Smooth muscle cell (in vitro differentiated cells): ENCODE measurements at regions not wholly inside any gene's neighbourhood (a gene's known extent, or its start where the extent isn't known, plus 50 kb on each side); places are given as distances from the start of the nearest gene placed in this dataset.

Experiments
- DNase-seq: peaks from one replicate; lab custom pipeline; 2025; ENCODE audit not compliant: unreplicated experiment; lab: John Stamatoyannopoulos, UW
- H2AFZ ChIP-seq: fragments of 200-600 bp; sonication (generic); 2 replicates; pipeline ENCODE4 v1.6.0; 2016; ENCODE audit warnings: antibody characterized with exemption, low read depth, mild to moderate bottlenecking
- H3F3A ChIP-seq: fragments of 200-600 bp; sonication (generic); 2 replicates; pipeline ENCODE4 v1.6.0; 2017; ENCODE audit warnings: antibody characterized with exemption, low read depth
- H3K27ac ChIP-seq: fragments of 200-600 bp; sonication (generic); 2 replicates; pipeline ENCODE4 v1.5.1; 2016; ENCODE audit warnings: low read depth, mild to moderate bottlenecking
- H3K27me3 ChIP-seq: fragments of 200-600 bp; sonication (generic); 2 replicates; pipeline ENCODE4 v1.6.1; 2016; ENCODE audit warnings: low read depth, mild to moderate bottlenecking
- H3K36me3 ChIP-seq: fragments of 200-600 bp; sonication (generic); 2 replicates; pipeline ENCODE4 v1.5.1; 2016; ENCODE audit warnings: low read depth
- H3K4me1 ChIP-seq: fragments of 200-600 bp; sonication (generic); 2 replicates; pipeline ENCODE4 v1.5.1; 2016; ENCODE audit warnings: low read depth
- H3K4me2 ChIP-seq: fragments of 200-600 bp; sonication (generic); 2 replicates; pipeline ENCODE4 v1.6.0; 2016; ENCODE audit warnings: mild to moderate bottlenecking
- H3K4me3 ChIP-seq: fragments of 200-600 bp; sonication (generic); 2 replicates; pipeline ENCODE4 v1.5.1; 2016; ENCODE audit warnings: mild to moderate bottlenecking
- H3K79me2 ChIP-seq: fragments of 200-600 bp; sonication (generic); 2 replicates; pipeline ENCODE4 v1.6.0; 2016; ENCODE audit warnings: low read depth, mild to moderate bottlenecking
- H3K9ac ChIP-seq: fragments of 200-600 bp; sonication (generic); 2 replicates; pipeline ENCODE4 v1.6.0; 2016; ENCODE audit warnings: low read depth
- H3K9me3 ChIP-seq: fragments of 200-600 bp; sonication (generic); replicated peaks from 2 replicates; pipeline ENCODE4 v1.5.1; 2016; ENCODE audit warnings: low read depth
- H4K20me1 ChIP-seq: fragments of 200-600 bp; sonication (generic); 2 replicates; pipeline ENCODE4 v1.6.0; 2016; ENCODE audit warnings: low read depth
- WGBS: methylation state at CpG from one replicate; pipeline ENCODE4 v1.1.7; 2016; ENCODE audit warnings: low lambda C conversion rate; 5-methylcytosine and 5-hydroxymethylcytosine counted together
- TF ChIP-seq, protein P1 (sequence below): fragments of 200-600 bp; sonication (generic); IDR thresholded peaks from 2 replicates; pipeline ENCODE4 v1.5.1; 2017; ENCODE audit warnings: borderline replicate concordance, mild to moderate bottlenecking, antibody characterized with exemption; ENCODE audit not compliant: insufficient read depth, poor library complexity, severe bottlenecking

DNA sequence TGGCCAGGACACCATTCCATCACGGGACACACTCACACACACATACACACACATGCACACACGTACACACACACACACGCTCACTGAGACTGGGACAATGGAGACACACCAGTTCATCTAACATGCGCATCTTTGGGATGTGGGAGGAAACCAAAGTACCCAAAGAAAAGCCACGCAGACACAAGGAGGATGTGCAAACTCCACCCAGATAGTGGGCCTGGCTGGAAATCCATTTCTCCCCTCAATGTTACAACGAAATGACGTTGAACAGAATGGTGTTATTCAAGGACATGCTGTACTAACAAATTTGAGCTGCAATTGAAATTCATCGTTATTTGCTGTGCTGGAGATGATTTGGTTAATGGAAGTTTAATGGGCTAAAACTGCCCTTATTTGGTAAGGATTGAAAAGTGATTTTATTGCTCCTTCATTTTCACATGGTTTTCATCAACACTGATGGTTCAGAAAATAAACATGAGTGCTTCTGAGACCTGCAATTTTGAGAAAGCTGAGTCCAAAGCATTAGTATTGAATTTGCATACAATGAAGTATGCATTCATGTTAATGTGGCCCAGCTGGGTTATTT, 110.0 kb downstream of the KCNE4 start:
- no peaks in the 10 kb centered on the region for H3K27me3 ChIP-seq
- H3K9ac ChIP-seq: no peak overlapping the region
- H3K4me1 ChIP-seq: no peaks in the 10 kb centered on the region
- TF ChIP-seq, protein P1, sequence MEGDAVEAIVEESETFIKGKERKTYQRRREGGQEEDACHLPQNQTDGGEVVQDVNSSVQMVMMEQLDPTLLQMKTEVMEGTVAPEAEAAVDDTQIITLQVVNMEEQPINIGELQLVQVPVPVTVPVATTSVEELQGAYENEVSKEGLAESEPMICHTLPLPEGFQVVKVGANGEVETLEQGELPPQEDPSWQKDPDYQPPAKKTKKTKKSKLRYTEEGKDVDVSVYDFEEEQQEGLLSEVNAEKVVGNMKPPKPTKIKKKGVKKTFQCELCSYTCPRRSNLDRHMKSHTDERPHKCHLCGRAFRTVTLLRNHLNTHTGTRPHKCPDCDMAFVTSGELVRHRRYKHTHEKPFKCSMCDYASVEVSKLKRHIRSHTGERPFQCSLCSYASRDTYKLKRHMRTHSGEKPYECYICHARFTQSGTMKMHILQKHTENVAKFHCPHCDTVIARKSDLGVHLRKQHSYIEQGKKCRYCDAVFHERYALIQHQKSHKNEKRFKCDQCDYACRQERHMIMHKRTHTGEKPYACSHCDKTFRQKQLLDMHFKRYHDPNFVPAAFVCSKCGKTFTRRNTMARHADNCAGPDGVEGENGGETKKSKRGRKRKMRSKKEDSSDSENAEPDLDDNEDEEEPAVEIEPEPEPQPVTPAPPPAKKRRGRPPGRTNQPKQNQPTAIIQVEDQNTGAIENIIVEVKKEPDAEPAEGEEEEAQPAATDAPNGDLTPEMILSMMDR: no peak
- DNase-seq: no peak
- H3K4me2 ChIP-seq: no peak overlapping the region
- H3K27ac ChIP-seq: no peak overlapping the region
- H3K36me3 ChIP-seq: no peaks in the 10 kb centered on the region
- no peak overlapping the region for H3K4me3 ChIP-seq
- H3K79me2 ChIP-seq: no peaks in the 10 kb centered on the region
- no peak overlapping the region for H2AFZ ChIP-seq
- no peaks in the 10 kb centered on the region for H4K20me1 ChIP-seq
- no peaks in the 10 kb centered on the region for H3K9me3 ChIP-seq
- WGBS: 91% methylated on average over 8 of the region's 8 CpGs
- no peaks in the 10 kb centered on the region for H3F3A ChIP-seq

DNA sequence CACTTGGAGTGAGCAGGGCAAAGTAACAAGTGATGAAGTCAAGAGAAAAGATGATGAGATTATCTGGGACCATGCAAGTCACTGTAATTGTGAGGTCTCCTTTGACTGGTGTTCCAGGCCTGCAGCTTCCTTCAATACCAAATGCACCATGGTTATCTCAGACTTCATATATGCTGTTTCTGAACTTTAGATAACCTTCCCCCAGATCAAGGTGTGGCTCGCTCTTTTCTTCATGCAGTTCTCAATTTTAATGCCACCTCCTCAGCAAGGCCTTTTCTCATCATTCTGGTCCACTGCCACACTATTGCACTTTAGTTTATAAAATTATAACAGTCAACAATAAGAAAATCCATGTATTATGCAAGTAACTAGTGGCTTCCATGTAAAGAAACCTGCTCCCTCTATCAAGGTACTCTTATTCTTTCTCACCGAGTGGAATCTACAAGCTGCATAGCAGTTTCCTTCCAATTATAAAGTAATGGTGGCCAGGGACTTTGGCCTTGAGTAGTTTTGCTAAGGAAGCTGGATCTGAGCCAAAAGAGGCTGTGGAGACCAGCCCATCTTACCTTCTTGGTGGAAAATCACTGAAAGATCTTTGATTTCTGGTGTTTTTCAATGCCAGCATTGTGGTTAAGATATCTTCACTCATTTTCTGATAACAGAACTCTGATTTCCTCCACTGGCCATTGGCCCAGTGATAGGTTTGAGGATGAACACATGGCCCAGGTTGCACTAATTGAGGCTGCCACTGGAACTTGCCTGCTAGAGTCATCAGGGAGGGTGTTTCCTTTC, 113.6 kb downstream of the KCNE4 start:
- WGBS: 93% methylated on average over 2 of the region's 2 CpGs
- TF ChIP-seq, protein P1: no peak

DNA sequence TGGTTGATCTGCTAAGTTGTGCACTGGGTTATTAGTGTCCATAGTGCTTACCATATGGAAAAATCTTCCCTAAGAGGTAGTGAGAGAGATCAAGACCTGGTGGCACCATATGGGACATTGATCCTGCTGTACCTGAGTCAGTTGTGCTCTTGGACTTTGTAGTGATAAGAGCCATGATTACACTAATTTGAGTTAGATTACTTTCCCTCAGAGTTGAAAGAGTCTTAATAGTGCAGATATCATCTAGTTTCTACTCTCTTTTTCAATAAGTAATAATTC, 114.2 kb downstream of the KCNE4 start:
- Histone ChIP-seq H4K20me1 (no peaks in the 10 kb centered on the region), H3K4me3 (no peak overlapping the region), H3F3A (no peaks in the 10 kb centered on the region), H3K27ac (no peak overlapping the region), H2AFZ (no peak overlapping the region), H3K4me1 (no peaks in the 10 kb centered on the region), H3K79me2 (no peaks in the 10 kb centered on the region), H3K9ac (no peak overlapping the region), H3K27me3 (no peaks in the 10 kb centered on the region), H3K9me3 (no peaks in the 10 kb centered on the region), H3K4me2 (no peak overlapping the region), H3K36me3 (no peaks in the 10 kb centered on the region)
- TF ChIP-seq, protein P1: no peak
- no peak for DNase-seq

More for the DNA sequence above, 113.6 kb downstream of the KCNE4 start:
- DNase-seq: no peak
- no peaks in the 10 kb centered on the region for H3K79me2 ChIP-seq
- H3K27me3 ChIP-seq: no peaks in the 10 kb centered on the region
- H4K20me1 ChIP-seq: no peaks in the 10 kb centered on the region
- no peaks in the 10 kb centered on the region for H3K36me3 ChIP-seq
- H2AFZ ChIP-seq: no peak overlapping the region
- no peak overlapping the region for H3K4me2 ChIP-seq
- no peak overlapping the region for H3K27ac ChIP-seq
- H3K4me1 ChIP-seq: no peaks in the 10 kb centered on the region
- H3F3A ChIP-seq: no peaks in the 10 kb centered on the region
- H3K4me3 ChIP-seq: no peak overlapping the region
- H3K9ac ChIP-seq: no peak overlapping the region
- H3K9me3 ChIP-seq: no peaks in the 10 kb centered on the region
